ENCODE measurements at regions not wholly inside any gene's neighbourhood (a gene's known extent, or its start where the extent isn't known, plus 50 kb on each side); places are given as distances from the start of the nearest gene placed in this dataset.

DNA sequence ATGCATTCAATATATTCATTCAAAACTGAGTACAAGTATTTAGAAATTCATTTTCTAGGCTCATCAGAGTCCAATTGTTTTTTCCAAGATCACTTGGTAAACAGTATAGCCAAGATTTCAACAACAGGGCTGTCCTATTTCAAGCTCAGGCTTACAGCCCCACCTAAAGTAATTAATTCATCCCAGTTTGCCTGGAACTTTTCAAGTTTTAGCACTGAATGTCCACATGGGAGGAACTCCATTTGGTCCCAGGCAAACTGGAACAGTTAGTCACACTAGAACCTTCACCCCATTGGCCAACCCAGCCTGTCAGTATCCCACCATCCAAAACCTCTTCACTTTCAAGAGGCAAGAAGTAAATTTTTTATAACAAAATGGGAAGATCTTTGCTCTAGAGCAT, 210.9 kb downstream of the DPY19L2 start:
- H3K36me3 Mint-ChIP-seq (ENCODE audit: low read depth) = no peaks in the 10 kb centered on the region
- H3K4me3 Mint-ChIP-seq = no peak overlapping the region
- H3K9me3 ChIP-seq (ENCODE audit: control insufficient read depth in 1 of 2, insufficient read depth in 1 of 2, low read length in 2 of 2) = peaks cover 0 to 5% of the 10 kb centered on the region in 2 experiments
- no peak for TF ChIP-seq CTCF (IDR thresholded peaks at IDR 0.05)
- H3K4me1 ChIP-seq (ENCODE audit: insufficient read depth, low read length) = no peaks in the 10 kb centered on the region
- no peaks in the 10 kb centered on the region for H3K36me3 ChIP-seq (ENCODE audit: insufficient read depth, low read length)
- ChIA-PET POLR2A (no interaction called here), CTCF (no interaction called here)
- no peaks in the 10 kb centered on the region for H3K27me3 Mint-ChIP-seq
- no peaks in the 10 kb centered on the region for H3K4me1 Mint-ChIP-seq (ENCODE audit: low read depth)
- intact Hi-C loops (cut with DNase I, micrococcal nuclease) = no loop called here
- H3K27ac ChIP-seq (ENCODE audit: low read depth in 1 of 2, low read length in 2 of 2) = no peak overlapping the region
- DNase-seq (no peak), ATAC-seq (ENCODE audit: poor library complexity) (no peak)
- no peaks in the 10 kb centered on the region for H3K27me3 ChIP-seq (ENCODE audit: control insufficient read depth in 1 of 2, insufficient read depth in 2 of 2, low read length in 2 of 2)
- H3K27ac Mint-ChIP-seq = no peak overlapping the region
- no peak overlapping the region for H3K4me3 ChIP-seq (ENCODE audit: low read length)
- H3K9me3 Mint-ChIP-seq = no peaks in the 10 kb centered on the region

DNA sequence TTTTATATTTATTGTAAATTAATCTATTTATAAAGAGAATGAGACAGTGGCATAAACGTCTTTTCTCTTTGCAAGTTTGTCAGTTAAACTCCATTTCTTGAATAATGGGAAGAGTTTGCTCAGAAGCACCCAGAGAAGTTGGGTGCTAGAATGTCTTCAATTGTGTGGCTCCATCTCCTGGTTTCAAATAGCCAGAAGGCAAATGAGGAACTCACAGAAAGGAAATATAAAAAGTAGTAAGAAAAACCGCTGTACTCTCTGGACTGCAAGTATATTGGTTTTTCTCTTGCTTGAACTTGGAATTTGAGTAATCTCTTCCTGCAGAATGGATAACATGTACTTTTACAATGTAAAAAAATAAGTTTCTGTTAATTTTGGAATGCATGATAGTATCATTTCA, 217.5 kb downstream of the DPY19L2 start:
- ChIA-PET CTCF (interaction anchor here (0.6 kb wide), 1 partner anchor 818 kb away, joined by 4 read pairs; no protein-coding TSS in a partner anchor), POLR2A (no interaction called here)
- H3K9me3 ChIP-seq (ENCODE audit: control insufficient read depth in 1 of 2, insufficient read depth in 1 of 2, low read length in 2 of 2) = no peaks in the 10 kb centered on the region
- Mint-ChIP-seq H3K27me3 (no peaks in the 10 kb centered on the region), H3K27ac (no peak overlapping the region), H3K9me3 (no peaks in the 10 kb centered on the region), H3K4me1 (ENCODE audit: low read depth) (no peaks in the 10 kb centered on the region), H3K4me3 (no peak overlapping the region), H3K36me3 (ENCODE audit: low read depth) (no peaks in the 10 kb centered on the region)
- intact Hi-C loops (cut with DNase I, micrococcal nuclease) = no loop called here
- no peak for ATAC-seq (ENCODE audit: poor library complexity)
- no peak overlapping the region for H3K4me3 ChIP-seq (ENCODE audit: low read length)
- no peak for DNase-seq
- TF ChIP-seq CTCF (IDR thresholded peaks at IDR 0.05) = no peak
- H3K4me1 ChIP-seq (ENCODE audit: insufficient read depth, low read length) = no peaks in the 10 kb centered on the region
- H3K36me3 ChIP-seq (ENCODE audit: insufficient read depth, low read length) = no peaks in the 10 kb centered on the region
- no peaks in the 10 kb centered on the region for H3K27me3 ChIP-seq (ENCODE audit: control insufficient read depth in 1 of 2, insufficient read depth in 2 of 2, low read length in 2 of 2)
- no peak overlapping the region for H3K27ac ChIP-seq (ENCODE audit: low read depth in 1 of 2, low read length in 2 of 2)

- H3K4me3 Mint-ChIP-seq = no peak overlapping the region
Observed at GRCh38 chr12:63450334-63450733, 218.0 kb downstream of the DPY19L2 start.

More at GRCh38 chr12:63450334-63450733, 218.0 kb downstream of the DPY19L2 start:
- no peaks in the 10 kb centered on the region for H3K36me3 Mint-ChIP-seq (ENCODE audit: low read depth)
- Histone ChIP-seq H3K27me3 (ENCODE audit: control insufficient read depth in 1 of 2, insufficient read depth in 2 of 2, low read length in 2 of 2) (no peaks in the 10 kb centered on the region), H3K9me3 (ENCODE audit: control insufficient read depth in 1 of 2, insufficient read depth in 1 of 2, low read length in 2 of 2) (no peaks in the 10 kb centered on the region), H3K4me1 (ENCODE audit: insufficient read depth, low read length) (no peaks in the 10 kb centered on the region), H3K4me3 (ENCODE audit: low read length) (no peak overlapping the region), H3K36me3 (ENCODE audit: insufficient read depth, low read length) (no peaks in the 10 kb centered on the region), H3K27ac (ENCODE audit: low read depth in 1 of 2, low read length in 2 of 2) (no peak overlapping the region)
- POLR2A ChIA-PET = no interaction called here
- H3K4me1 Mint-ChIP-seq (ENCODE audit: low read depth) = no peaks in the 10 kb centered on the region
- intact Hi-C loops (cut with DNase I, micrococcal nuclease) = no loop called here
- no peaks in the 10 kb centered on the region for H3K27me3 Mint-ChIP-seq
- no peak overlapping the region for H3K27ac Mint-ChIP-seq
- DNase-seq (no peak), ATAC-seq (ENCODE audit: poor library complexity) (no peak)
- CTCF ChIA-PET = interaction anchor here (0.6 kb wide), 1 partner anchor 819 kb away, joined by 4 read pairs; no protein-coding TSS in a partner anchor
- H3K9me3 Mint-ChIP-seq = no peaks in the 10 kb centered on the region
- no peak for TF ChIP-seq CTCF (IDR thresholded peaks at IDR 0.05)
